ENCODE measurements at regions not wholly inside any gene's neighbourhood (a gene's known extent, or its start where the extent isn't known, plus 50 kb on each side); places are given as distances from the start of the nearest gene placed in this dataset.

- TF ChIP-seq, protein P1, sequence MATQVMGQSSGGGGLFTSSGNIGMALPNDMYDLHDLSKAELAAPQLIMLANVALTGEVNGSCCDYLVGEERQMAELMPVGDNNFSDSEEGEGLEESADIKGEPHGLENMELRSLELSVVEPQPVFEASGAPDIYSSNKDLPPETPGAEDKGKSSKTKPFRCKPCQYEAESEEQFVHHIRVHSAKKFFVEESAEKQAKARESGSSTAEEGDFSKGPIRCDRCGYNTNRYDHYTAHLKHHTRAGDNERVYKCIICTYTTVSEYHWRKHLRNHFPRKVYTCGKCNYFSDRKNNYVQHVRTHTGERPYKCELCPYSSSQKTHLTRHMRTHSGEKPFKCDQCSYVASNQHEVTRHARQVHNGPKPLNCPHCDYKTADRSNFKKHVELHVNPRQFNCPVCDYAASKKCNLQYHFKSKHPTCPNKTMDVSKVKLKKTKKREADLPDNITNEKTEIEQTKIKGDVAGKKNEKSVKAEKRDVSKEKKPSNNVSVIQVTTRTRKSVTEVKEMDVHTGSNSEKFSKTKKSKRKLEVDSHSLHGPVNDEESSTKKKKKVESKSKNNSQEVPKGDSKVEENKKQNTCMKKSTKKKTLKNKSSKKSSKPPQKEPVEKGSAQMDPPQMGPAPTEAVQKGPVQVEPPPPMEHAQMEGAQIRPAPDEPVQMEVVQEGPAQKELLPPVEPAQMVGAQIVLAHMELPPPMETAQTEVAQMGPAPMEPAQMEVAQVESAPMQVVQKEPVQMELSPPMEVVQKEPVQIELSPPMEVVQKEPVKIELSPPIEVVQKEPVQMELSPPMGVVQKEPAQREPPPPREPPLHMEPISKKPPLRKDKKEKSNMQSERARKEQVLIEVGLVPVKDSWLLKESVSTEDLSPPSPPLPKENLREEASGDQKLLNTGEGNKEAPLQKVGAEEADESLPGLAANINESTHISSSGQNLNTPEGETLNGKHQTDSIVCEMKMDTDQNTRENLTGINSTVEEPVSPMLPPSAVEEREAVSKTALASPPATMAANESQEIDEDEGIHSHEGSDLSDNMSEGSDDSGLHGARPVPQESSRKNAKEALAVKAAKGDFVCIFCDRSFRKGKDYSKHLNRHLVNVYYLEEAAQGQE (IDR thresholded peaks at IDR 0.05; ENCODE audit: insufficient read depth in 1 of 2, low read depth in 2 of 2, low read length in 1 of 2): no peak
- TF ChIP-seq CTCF (IDR thresholded peaks at IDR 0.05): no peak
- TF ChIP-seq TCF7L2 (IDR thresholded peaks at IDR 0.05; ENCODE audit: low read depth, low read length): no peak
- no peak for TF ChIP-seq POLR2AphosphoS5 (IDR thresholded peaks at IDR 0.05; ENCODE audit: low read depth, low read length)
- Histone ChIP-seq H3K4me3 (ENCODE audit: low read depth in 2 of 2, low read length in 2 of 2) (no peak overlapping the region), H3K27ac (ENCODE audit: low read length) (no peak overlapping the region), H3K9me3 (ENCODE audit: control insufficient read depth, insufficient read depth, low read depth, low read length) (no peaks in the 10 kb centered on the region), H3K36me3 (ENCODE audit: control insufficient read depth, insufficient read depth, low read length) (no peaks in the 10 kb centered on the region), H3K4me1 (ENCODE audit: control insufficient read depth, insufficient read depth, low read length) (no peaks in the 10 kb centered on the region), H3K27me3 (ENCODE audit: control insufficient read depth, insufficient read depth, low read length) (no peaks in the 10 kb centered on the region)
- ATAC-seq: no peak
- in situ Hi-C loops (cut with HindIII; ENCODE audit: low pct_unique_long_range_greater_than_20kb, low sequenced_read_pairs) (no loop called here), intact Hi-C loops (cut with micrococcal nuclease; ENCODE audit: unreplicated experiment) (no loop called here)
- ChIA-PET POLR2A (no interaction called here), CTCF (no interaction called here)
- no TSS peak for BruUV-seq (replicated peaks)
- DNase-seq (ENCODE audit: low read depth, low spot score): no peak
Observed at GRCh38 chr9:91474656-91475055, 51.0 kb upstream of the NFIL3 start.

Measured in Panc1 (cell line).